K562 (cell line): ENCODE measurements at regions not wholly inside any gene's neighbourhood (a gene's known extent, or its start where the extent isn't known, plus 50 kb on each side); places are given as distances from the start of the nearest gene placed in this dataset.

Experiments
- ELF2 ChIP-seq: fragments of 250-450 bp; sonication (Bioruptor Pico); IDR thresholded peaks from 2 replicates; pipeline ENCODE4 v1.5.0; 2021; ENCODE audit warnings: mild to moderate bottlenecking
- MLLT1 ChIP-seq, 2 experiments: fragments of 450-650 bp; IDR thresholded peaks; 2 replicates each; pipeline ENCODE4 v1.6.1; 2016
- ZBTB33 ChIP-seq: sonication (generic); formaldehyde crosslinking; IDR thresholded peaks from 2 replicates; pipeline ENCODE4 v1.8.1; 2023; ENCODE audit warnings: mild to moderate bottlenecking, missing genetic modification reagents
- TF ChIP-seq, protein P1 (sequence below), 3 experiments: fragments of 200-800 bp in 1 of 3; fragments of 250-450 bp in 1 of 3; fragments of 450-650 bp in 1 of 3; sonication (Bioruptor Pico) in 1 of 3; sonication (Bioruptor generic) in 1 of 3; formaldehyde crosslinking in 1 of 3; IDR thresholded peaks; 2 replicates each; pipeline versions ENCODE4 v1.6.1 to v1.8.0; 2016 to 2022; ENCODE audit warnings: mild to moderate bottlenecking in 2 of 3, missing genetic modification characterization in 2 of 3, missing compliant biosample characterization in 1 of 3, moderate library complexity in 1 of 3
- TF ChIP-seq, protein P2 (sequence below), 2 experiments: fragments of 200-800 bp in 1 of 2; sonication (Bioruptor generic) in 1 of 2; sonication (generic) in 1 of 2; formaldehyde crosslinking in 1 of 2; IDR thresholded peaks in 1 of 2; conservative IDR thresholded peaks in 1 of 2; 2 replicates each; pipeline versions ENCODE4 v1.5.0 to v1.6.1; 2016 to 2020; ENCODE audit warnings: missing compliant biosample characterization in 1 of 2, missing genetic modification characterization in 1 of 2, missing genetic modification reagents in 1 of 2
- TF ChIP-seq, protein P3 (sequence below): sonication (generic); formaldehyde crosslinking; IDR thresholded peaks from 2 replicates; pipeline ENCODE4 v1.9.0; 2022; ENCODE audit warnings: mild to moderate bottlenecking, missing genetic modification reagents

DNA sequence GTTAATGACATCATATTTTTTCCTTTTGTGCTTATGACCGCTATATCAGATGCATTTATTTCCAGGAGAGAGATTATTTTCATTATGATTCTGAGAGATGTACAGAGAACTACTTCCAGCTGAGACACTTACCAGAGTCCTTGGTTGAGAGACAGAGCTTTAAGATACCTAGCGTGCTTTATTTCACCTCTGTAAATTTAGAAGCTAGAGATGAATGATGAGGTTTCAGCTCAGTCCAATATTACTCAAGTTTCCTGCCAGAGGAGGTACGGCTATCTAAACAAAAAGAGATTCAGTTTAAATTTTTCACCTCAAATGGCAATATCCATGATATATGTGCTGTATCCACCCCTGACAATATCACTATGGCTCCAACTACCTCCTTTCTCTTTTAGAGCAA lies 182.6 kb upstream of the FAM3C start (continued):
- TF ChIP-seq, protein P1, sequence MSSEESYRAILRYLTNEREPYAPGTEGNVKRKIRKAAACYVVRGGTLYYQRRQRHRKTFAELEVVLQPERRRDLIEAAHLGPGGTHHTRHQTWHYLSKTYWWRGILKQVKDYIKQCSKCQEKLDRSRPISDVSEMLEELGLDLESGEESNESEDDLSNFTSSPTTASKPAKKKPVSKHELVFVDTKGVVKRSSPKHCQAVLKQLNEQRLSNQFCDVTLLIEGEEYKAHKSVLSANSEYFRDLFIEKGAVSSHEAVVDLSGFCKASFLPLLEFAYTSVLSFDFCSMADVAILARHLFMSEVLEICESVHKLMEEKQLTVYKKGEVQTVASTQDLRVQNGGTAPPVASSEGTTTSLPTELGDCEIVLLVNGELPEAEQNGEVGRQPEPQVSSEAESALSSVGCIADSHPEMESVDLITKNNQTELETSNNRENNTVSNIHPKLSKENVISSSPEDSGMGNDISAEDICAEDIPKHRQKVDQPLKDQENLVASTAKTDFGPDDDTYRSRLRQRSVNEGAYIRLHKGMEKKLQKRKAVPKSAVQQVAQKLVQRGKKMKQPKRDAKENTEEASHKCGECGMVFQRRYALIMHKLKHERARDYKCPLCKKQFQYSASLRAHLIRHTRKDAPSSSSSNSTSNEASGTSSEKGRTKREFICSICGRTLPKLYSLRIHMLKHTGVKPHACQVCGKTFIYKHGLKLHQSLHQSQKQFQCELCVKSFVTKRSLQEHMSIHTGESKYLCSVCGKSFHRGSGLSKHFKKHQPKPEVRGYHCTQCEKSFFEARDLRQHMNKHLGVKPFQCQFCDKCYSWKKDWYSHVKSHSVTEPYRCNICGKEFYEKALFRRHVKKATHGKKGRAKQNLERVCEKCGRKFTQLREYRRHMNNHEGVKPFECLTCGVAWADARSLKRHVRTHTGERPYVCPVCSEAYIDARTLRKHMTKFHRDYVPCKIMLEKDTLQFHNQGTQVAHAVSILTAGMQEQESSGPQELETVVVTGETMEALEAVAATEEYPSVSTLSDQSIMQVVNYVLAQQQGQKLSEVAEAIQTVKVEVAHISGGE (CRISPR knock-in tag; IDR thresholded peaks at IDR 0.05): no peak
- TF ChIP-seq MLLT1 (IDR thresholded peaks at IDR 0.05) (no peak), ELF2 (CRISPR knock-in tag) (no peak), ZBTB33 (no peak)
- TF ChIP-seq, protein P2, sequence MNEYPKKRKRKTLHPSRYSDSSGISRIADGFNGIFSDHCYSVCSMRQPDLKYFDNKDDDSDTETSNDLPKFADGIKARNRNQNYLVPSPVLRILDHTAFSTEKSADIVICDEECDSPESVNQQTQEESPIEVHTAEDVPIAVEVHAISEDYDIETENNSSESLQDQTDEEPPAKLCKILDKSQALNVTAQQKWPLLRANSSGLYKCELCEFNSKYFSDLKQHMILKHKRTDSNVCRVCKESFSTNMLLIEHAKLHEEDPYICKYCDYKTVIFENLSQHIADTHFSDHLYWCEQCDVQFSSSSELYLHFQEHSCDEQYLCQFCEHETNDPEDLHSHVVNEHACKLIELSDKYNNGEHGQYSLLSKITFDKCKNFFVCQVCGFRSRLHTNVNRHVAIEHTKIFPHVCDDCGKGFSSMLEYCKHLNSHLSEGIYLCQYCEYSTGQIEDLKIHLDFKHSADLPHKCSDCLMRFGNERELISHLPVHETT (CRISPR knock-in tag; conservative IDR thresholded peaks at IDR 0.05 in 1 of 2, IDR thresholded peaks at IDR 0.05 in 1 of 2): no peak
- TF ChIP-seq, protein P3, sequence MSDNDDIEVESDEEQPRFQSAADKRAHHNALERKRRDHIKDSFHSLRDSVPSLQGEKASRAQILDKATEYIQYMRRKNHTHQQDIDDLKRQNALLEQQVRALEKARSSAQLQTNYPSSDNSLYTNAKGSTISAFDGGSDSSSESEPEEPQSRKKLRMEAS (CRISPR knock-in tag): no peak
